Small intestine (tissue), 7 donors: ENCODE measurements at regions not wholly inside any gene's neighbourhood (a gene's known extent, or its start where the extent isn't known, plus 50 kb on each side); places are given as distances from the start of the nearest gene placed in this dataset.
"Not testable (repeated sequence)": the region's sequence is repeated elsewhere in the genome, so short reads cannot be mapped to it uniquely, and the experiment has no call there.

ENCODE experiments used
- DNase-seq, 2 donors: peaks; one replicate each; pipeline versions ENCODE4 v3.0.0 to v3.0.0-alpha.2; 2013
- FAIRE-seq: peaks from 2 replicates; lab custom pipeline; 2012; peaks lifted over from hg19 to GRCh38; lab: Jason Lieb, UNC
- H3K27ac ChIP-seq, 3 donors: one replicate each; pipeline ENCODE4 v1.5.1; 2013; ENCODE audit warnings: low read length in 2 of 3, mild to moderate bottlenecking in 2 of 3, control low read depth in 1 of 3, inconsistent platforms in 1 of 3, low read depth in 1 of 3, moderate library complexity in 1 of 3
- H3K27me3 ChIP-seq, 3 donors: one replicate each; pipeline ENCODE4 v1.6.1; 2013; ENCODE audit warnings: low read length in 3 of 3, inconsistent platforms in 1 of 3; ENCODE audit not compliant: control insufficient read depth in 3 of 3, insufficient read depth in 3 of 3
- H3K36me3 ChIP-seq, 3 donors: one replicate each; pipeline ENCODE4 v1.6.1; 2013; ENCODE audit warnings: low read length in 3 of 3, inconsistent platforms in 1 of 3, low read depth in 1 of 3, mild to moderate bottlenecking in 1 of 3, moderate library complexity in 1 of 3; ENCODE audit not compliant: control insufficient read depth in 3 of 3, insufficient read depth in 2 of 3
- H3K4me1 ChIP-seq, 3 donors: one replicate each; pipeline ENCODE4 v1.6.1; 2013; ENCODE audit warnings: low read length in 2 of 3, inconsistent platforms in 1 of 3, low read depth in 1 of 3, mild to moderate bottlenecking in 1 of 3, moderate library complexity in 1 of 3; ENCODE audit not compliant: control insufficient read depth in 3 of 3, insufficient read depth in 2 of 3
- H3K4me3 ChIP-seq, 3 donors: one replicate each; pipeline ENCODE4 v1.5.1; 2013; ENCODE audit warnings: low read length in 3 of 3, control low read depth in 1 of 3, inconsistent platforms in 1 of 3, low read depth in 1 of 3, mild to moderate bottlenecking in 1 of 3, moderate library complexity in 1 of 3
- H3K9me3 ChIP-seq, 2 donors: one replicate each; pipeline ENCODE4 v1.6.1; 2013; ENCODE audit warnings: low read depth in 1 of 2, low read length in 1 of 2; ENCODE audit not compliant: control insufficient read depth in 2 of 2, insufficient read depth in 1 of 2
- WGBS, 3 donors: extraction: QIAGEN DNeasy Blood & Tissue Kit; methylation state at CpG; one replicate each; pipeline ENCODE4 v1.1.7; 2013; 5-methylcytosine and 5-hydroxymethylcytosine counted together
- donor health status: healthy with polysubstance abuse.
- donor health status: control.
- donor health status: control.
- donor health status: Bipolar disorder and iron deficiency.
- donor health status: healthy.

GRCh38 chr10:16186564-16186963 lies 250.2 kb upstream of the PTER start:
- FAIRE-seq (no peak), DNase-seq (no peak)
- H3K9me3 ChIP-seq: peaks cover 0 to 9% of the 10 kb centered on the region in 2 donors
- no peaks in the 10 kb centered on the region for H3K36me3 ChIP-seq
- 84 to 89% (median 86%) methylated on average over 3 of the region's 3 CpGs for WGBS, 3 donors
- no peak overlapping the region for H3K4me3 ChIP-seq
- no peaks in the 10 kb centered on the region for H3K27me3 ChIP-seq
- no peaks in the 10 kb centered on the region for H3K4me1 ChIP-seq
- no peak overlapping the region for H3K27ac ChIP-seq

GRCh38 chr10:16187161-16187560 lies 249.6 kb upstream of the PTER start:
- Histone ChIP-seq H3K4me1 (no peaks in the 10 kb centered on the region), H3K27ac (no peak overlapping the region), H3K9me3 (peaks cover 0 to 9% of the 10 kb centered on the region in 2 donors), H3K36me3 (no peaks in the 10 kb centered on the region), H3K27me3 (no peaks in the 10 kb centered on the region), H3K4me3 (no peak overlapping the region)
- WGBS, 3 donors: 65 to 86% (median 83%) methylated on average over 2 of the region's 2 CpGs
- DNase-seq (no peak), FAIRE-seq (no peak)

- H3K36me3 ChIP-seq: no peaks in the 10 kb centered on the region
- no peak overlapping the region for H3K4me3 ChIP-seq
- H3K9me3 ChIP-seq: no peaks in the 10 kb centered on the region
- WGBS, 3 donors: 43 to 63% (median 59%) methylated on average over 5 of the region's 5 CpGs
- FAIRE-seq: no peak
- H3K27ac ChIP-seq: no peak overlapping the region
- no peaks in the 10 kb centered on the region for H3K4me1 ChIP-seq
- no peaks in the 10 kb centered on the region for H3K27me3 ChIP-seq
- no peak for DNase-seq
Measured at GRCh38 chr10:16192337-16192736, 244.5 kb upstream of the PTER start.

GRCh38 chr10:16193241-16193640 lies 243.6 kb upstream of the PTER start:
- no peak for FAIRE-seq
- 54 to 67% (median 65%) methylated on average over 3 of the region's 3 CpGs for WGBS, 3 donors
- Histone ChIP-seq H3K9me3 (no peaks in the 10 kb centered on the region), H3K36me3 (no peaks in the 10 kb centered on the region), H3K4me1 (no peaks in the 10 kb centered on the region), H3K4me3 (no peak overlapping the region), H3K27me3 (no peaks in the 10 kb centered on the region), H3K27ac (no peak overlapping the region)
- DNase-seq: no peak

GRCh38 chr10:16195178-16195769 lies 241.5 kb upstream of the PTER start:
- H3K27me3 ChIP-seq: no peaks in the 10 kb centered on the region
- no peak overlapping the region for H3K27ac ChIP-seq
- H3K4me1 ChIP-seq: no peaks in the 10 kb centered on the region
- DNase-seq (peak in 1 of 2 donors; percentile 15), FAIRE-seq (no peak)
- WGBS, 3 donors: 61 to 64% (median 62%) methylated on average over 1 of the region's 1 CpG
- H3K9me3 ChIP-seq: no peaks in the 10 kb centered on the region
- no peak overlapping the region for H3K4me3 ChIP-seq
- no peaks in the 10 kb centered on the region for H3K36me3 ChIP-seq

GRCh38 chr10:16195894-16196293 lies 240.9 kb upstream of the PTER start:
- DNase-seq (no peak), FAIRE-seq (no peak)
- H3K4me3 ChIP-seq: no peak overlapping the region
- H3K27ac ChIP-seq: no peak overlapping the region
- no peaks in the 10 kb centered on the region for H3K27me3 ChIP-seq
- H3K36me3 ChIP-seq: no peaks in the 10 kb centered on the region
- WGBS, 3 donors: 66 to 73% (median 67%) methylated on average over 2 of the region's 2 CpGs
- no peaks in the 10 kb centered on the region for H3K4me1 ChIP-seq
- no peaks in the 10 kb centered on the region for H3K9me3 ChIP-seq

- WGBS, 3 donors: 78 to 86% (median 84%) methylated on average over 4 of the region's 4 CpGs
- no peak overlapping the region for H3K4me3 ChIP-seq
- H3K27ac ChIP-seq: no peak overlapping the region
- FAIRE-seq (no peak), DNase-seq (no peak)
- H3K9me3 ChIP-seq: no peaks in the 10 kb centered on the region
- no peaks in the 10 kb centered on the region for H3K27me3 ChIP-seq
- H3K4me1 ChIP-seq: no peaks in the 10 kb centered on the region
- H3K36me3 ChIP-seq: no peaks in the 10 kb centered on the region
Measured at GRCh38 chr10:16199216-16199615, 237.6 kb upstream of the PTER start.

- H3K4me3 ChIP-seq, H3K36me3 ChIP-seq, H3K27ac ChIP-seq, FAIRE-seq, DNase-seq, H3K4me1 ChIP-seq, H3K27me3 ChIP-seq: not testable (repeated sequence)
- H3K9me3 ChIP-seq: peaks cover 0 to 24% of the 10 kb centered on the region in 2 donors
- 88 to 92% (median 92%) methylated on average over 1 of the region's 1 CpG for WGBS, 3 donors
Measured at GRCh38 chr10:16223618-16224017, 213.2 kb upstream of the PTER start.

GRCh38 chr10:16227674-16228073 lies 209.1 kb upstream of the PTER start:
- H3K36me3 ChIP-seq: no peaks in the 10 kb centered on the region
- H3K4me3 ChIP-seq: no peak overlapping the region
- WGBS, 3 donors: 85 to 93% (median 87%) methylated on average over 3 of the region's 3 CpGs
- no peaks in the 10 kb centered on the region for H3K4me1 ChIP-seq
- peaks cover 0 to 18% of the 10 kb centered on the region in 2 donors for H3K9me3 ChIP-seq
- no peak for FAIRE-seq
- H3K27me3 ChIP-seq: no peaks in the 10 kb centered on the region
- no peak overlapping the region for H3K27ac ChIP-seq
- DNase-seq: no peak
